ENCODE measurements at regions not wholly inside any gene's neighbourhood (a gene's known extent, or its start where the extent isn't known, plus 50 kb on each side); places are given as distances from the start of the nearest gene placed in this dataset.

- TF ChIP-seq CTCF (tag by site-specific recombination; IDR thresholded peaks at IDR 0.05) (no peak), YY1 (tag by site-specific recombination; IDR thresholded peaks at IDR 0.05) (no peak), ZNF549 (tag by site-specific recombination; IDR thresholded peaks at IDR 0.05) (no peak), ZBTB1 (tag by site-specific recombination; IDR thresholded peaks at IDR 0.05) (no peak), ZNF391 (tag by site-specific recombination; IDR thresholded peaks at IDR 0.05; ENCODE audit: borderline replicate concordance, low read depth) (no peak), ZNF629 (tag by site-specific recombination; IDR thresholded peaks at IDR 0.05) (no peak), ZNF184 (tag by site-specific recombination; IDR thresholded peaks at IDR 0.05) (no peak)
- TF ChIP-seq, protein P1, sequence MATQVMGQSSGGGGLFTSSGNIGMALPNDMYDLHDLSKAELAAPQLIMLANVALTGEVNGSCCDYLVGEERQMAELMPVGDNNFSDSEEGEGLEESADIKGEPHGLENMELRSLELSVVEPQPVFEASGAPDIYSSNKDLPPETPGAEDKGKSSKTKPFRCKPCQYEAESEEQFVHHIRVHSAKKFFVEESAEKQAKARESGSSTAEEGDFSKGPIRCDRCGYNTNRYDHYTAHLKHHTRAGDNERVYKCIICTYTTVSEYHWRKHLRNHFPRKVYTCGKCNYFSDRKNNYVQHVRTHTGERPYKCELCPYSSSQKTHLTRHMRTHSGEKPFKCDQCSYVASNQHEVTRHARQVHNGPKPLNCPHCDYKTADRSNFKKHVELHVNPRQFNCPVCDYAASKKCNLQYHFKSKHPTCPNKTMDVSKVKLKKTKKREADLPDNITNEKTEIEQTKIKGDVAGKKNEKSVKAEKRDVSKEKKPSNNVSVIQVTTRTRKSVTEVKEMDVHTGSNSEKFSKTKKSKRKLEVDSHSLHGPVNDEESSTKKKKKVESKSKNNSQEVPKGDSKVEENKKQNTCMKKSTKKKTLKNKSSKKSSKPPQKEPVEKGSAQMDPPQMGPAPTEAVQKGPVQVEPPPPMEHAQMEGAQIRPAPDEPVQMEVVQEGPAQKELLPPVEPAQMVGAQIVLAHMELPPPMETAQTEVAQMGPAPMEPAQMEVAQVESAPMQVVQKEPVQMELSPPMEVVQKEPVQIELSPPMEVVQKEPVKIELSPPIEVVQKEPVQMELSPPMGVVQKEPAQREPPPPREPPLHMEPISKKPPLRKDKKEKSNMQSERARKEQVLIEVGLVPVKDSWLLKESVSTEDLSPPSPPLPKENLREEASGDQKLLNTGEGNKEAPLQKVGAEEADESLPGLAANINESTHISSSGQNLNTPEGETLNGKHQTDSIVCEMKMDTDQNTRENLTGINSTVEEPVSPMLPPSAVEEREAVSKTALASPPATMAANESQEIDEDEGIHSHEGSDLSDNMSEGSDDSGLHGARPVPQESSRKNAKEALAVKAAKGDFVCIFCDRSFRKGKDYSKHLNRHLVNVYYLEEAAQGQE (tag by site-specific recombination; IDR thresholded peaks at IDR 0.05), result no peak
- TF ChIP-seq, protein P2, sequence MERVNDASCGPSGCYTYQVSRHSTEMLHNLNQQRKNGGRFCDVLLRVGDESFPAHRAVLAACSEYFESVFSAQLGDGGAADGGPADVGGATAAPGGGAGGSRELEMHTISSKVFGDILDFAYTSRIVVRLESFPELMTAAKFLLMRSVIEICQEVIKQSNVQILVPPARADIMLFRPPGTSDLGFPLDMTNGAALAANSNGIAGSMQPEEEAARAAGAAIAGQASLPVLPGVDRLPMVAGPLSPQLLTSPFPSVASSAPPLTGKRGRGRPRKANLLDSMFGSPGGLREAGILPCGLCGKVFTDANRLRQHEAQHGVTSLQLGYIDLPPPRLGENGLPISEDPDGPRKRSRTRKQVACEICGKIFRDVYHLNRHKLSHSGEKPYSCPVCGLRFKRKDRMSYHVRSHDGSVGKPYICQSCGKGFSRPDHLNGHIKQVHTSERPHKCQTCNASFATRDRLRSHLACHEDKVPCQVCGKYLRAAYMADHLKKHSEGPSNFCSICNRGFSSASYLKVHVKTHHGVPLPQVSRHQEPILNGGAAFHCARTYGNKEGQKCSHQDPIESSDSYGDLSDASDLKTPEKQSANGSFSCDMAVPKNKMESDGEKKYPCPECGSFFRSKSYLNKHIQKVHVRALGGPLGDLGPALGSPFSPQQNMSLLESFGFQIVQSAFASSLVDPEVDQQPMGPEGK (tag by site-specific recombination; IDR thresholded peaks at IDR 0.05), result no peak
- TF ChIP-seq, protein P3, sequence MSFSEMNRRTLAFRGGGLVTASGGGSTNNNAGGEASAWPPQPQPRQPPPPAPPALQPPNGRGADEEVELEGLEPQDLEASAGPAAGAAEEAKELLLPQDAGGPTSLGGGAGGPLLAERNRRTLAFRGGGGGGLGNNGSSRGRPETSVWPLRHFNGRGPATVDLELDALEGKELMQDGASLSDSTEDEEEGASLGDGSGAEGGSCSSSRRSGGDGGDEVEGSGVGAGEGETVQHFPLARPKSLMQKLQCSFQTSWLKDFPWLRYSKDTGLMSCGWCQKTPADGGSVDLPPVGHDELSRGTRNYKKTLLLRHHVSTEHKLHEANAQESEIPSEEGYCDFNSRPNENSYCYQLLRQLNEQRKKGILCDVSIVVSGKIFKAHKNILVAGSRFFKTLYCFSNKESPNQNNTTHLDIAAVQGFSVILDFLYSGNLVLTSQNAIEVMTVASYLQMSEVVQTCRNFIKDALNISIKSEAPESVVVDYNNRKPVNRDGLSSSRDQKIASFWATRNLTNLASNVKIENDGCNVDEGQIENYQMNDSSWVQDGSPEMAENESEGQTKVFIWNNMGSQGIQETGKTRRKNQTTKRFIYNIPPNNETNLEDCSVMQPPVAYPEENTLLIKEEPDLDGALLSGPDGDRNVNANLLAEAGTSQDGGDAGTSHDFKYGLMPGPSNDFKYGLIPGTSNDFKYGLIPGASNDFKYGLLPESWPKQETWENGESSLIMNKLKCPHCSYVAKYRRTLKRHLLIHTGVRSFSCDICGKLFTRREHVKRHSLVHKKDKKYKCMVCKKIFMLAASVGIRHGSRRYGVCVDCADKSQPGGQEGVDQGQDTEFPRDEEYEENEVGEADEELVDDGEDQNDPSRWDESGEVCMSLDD (tag by site-specific recombination; IDR thresholded peaks at IDR 0.05), result no peak
- TF ChIP-seq, protein P4, sequence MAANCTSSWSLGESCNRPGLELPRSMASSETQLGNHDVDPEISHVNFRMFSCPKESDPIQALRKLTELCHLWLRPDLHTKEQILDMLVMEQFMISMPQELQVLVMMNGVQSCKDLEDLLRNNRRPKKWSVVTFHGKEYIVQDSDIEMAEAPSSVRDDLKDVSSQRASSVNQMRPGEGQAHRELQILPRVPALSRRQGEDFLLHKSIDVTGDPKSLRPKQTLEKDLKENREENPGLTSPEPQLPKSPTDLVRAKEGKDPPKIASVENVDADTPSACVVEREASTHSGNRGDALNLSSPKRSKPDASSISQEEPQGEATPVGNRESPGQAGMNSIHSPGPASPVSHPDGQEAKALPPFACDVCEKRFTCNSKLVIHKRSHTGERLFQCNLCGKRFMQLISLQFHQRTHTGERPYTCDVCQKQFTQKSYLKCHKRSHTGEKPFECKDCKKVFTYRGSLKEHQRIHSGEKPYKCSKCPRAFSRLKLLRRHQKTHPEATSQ (tag by site-specific recombination; IDR thresholded peaks at IDR 0.05), result no peak
Measured at GRCh38 chr21:35401476-35401875, 352.4 kb upstream of the RUNX1 start.

Data from HEK293 (cell line).